ENCODE measurements at regions not wholly inside any gene's neighbourhood (a gene's known extent, or its start where the extent isn't known, plus 50 kb on each side); places are given as distances from the start of the nearest gene placed in this dataset.

GRCh38 chr11:8776209-8776608, 93.6 kb downstream of the RPL27A start:
- H3K4me3 Mint-ChIP-seq = no peak overlapping the region
- no peaks in the 10 kb centered on the region for H3K9me3 Mint-ChIP-seq
- H3K36me3 Mint-ChIP-seq = no peaks in the 10 kb centered on the region
- H3K27me3 Mint-ChIP-seq = peaks cover 11 to 32% (median 16%) of the 10 kb centered on the region in 3 donors
- H3K27ac Mint-ChIP-seq = peak overlapping the region in 1 of 6 donors; percentile 14
- H3K4me1 Mint-ChIP-seq = no peaks in the 10 kb centered on the region
- DNase-seq = no peak
- no peak for ATAC-seq (ENCODE audit: low read depth in 2 of 2)

GRCh38 chr11:8777907-8778767, 95.5 kb downstream of the RPL27A start:
- peak in 1 of 2 donors; percentile 36 for ATAC-seq (ENCODE audit: low read depth in 2 of 2)
- Mint-ChIP-seq H3K27ac (peak overlapping the region in 1 of 6 donors; percentile 31), H3K27me3 (peaks cover 20 to 27% (median 20%) of the 10 kb centered on the region in 3 donors), H3K36me3 (no peaks in the 10 kb centered on the region), H3K4me1 (no peaks in the 10 kb centered on the region), H3K9me3 (no peaks in the 10 kb centered on the region), H3K4me3 (no peak overlapping the region)
- no peak for DNase-seq

GRCh38 chr11:8779107-8779506, 96.5 kb downstream of the RPL27A start:
- ATAC-seq (ENCODE audit: low read depth in 2 of 2) (no peak), DNase-seq (no peak)
- H3K36me3 Mint-ChIP-seq = no peaks in the 10 kb centered on the region
- H3K27me3 Mint-ChIP-seq = peaks cover 20 to 34% (median 20%) of the 10 kb centered on the region in 3 donors
- H3K9me3 Mint-ChIP-seq = no peaks in the 10 kb centered on the region
- no peaks in the 10 kb centered on the region for H3K4me1 Mint-ChIP-seq
- no peak overlapping the region for H3K4me3 Mint-ChIP-seq
- H3K27ac Mint-ChIP-seq = no peak overlapping the region

- Mint-ChIP-seq H3K4me3 (no peak overlapping the region), H3K27ac (peak overlapping the region in 1 of 6 donors; percentile 17), H3K36me3 (no peaks in the 10 kb centered on the region), H3K27me3 (peaks cover 20 to 34% (median 20%) of the 10 kb centered on the region in 3 donors), H3K4me1 (no peaks in the 10 kb centered on the region), H3K9me3 (no peaks in the 10 kb centered on the region)
- DNase-seq (no peak), ATAC-seq (ENCODE audit: low read depth in 2 of 2) (no peak)
Measured at GRCh38 chr11:8779732-8780131, 97.1 kb downstream of the RPL27A start.

GRCh38 chr11:8784954-8785353, 102.4 kb downstream of the RPL27A start:
- no peak overlapping the region for H3K4me3 Mint-ChIP-seq
- no peaks in the 10 kb centered on the region for H3K36me3 Mint-ChIP-seq
- no peak overlapping the region for H3K27ac Mint-ChIP-seq
- no peak for ATAC-seq (ENCODE audit: low read depth in 2 of 2)
- no peak for DNase-seq
- no peaks in the 10 kb centered on the region for H3K9me3 Mint-ChIP-seq
- H3K4me1 Mint-ChIP-seq = peaks cover 0 to 5% (median 0%) of the 10 kb centered on the region in 3 donors
- peaks cover 16 to 24% (median 19%) of the 10 kb centered on the region in 3 donors for H3K27me3 Mint-ChIP-seq

GRCh38 chr11:8785457-8785856, 102.9 kb downstream of the RPL27A start:
- DNase-seq (no peak), ATAC-seq (ENCODE audit: low read depth in 2 of 2) (no peak)
- Mint-ChIP-seq H3K27me3 (peaks cover 11 to 19% (median 15%) of the 10 kb centered on the region in 3 donors), H3K4me1 (peaks cover 0 to 5% (median 0%) of the 10 kb centered on the region in 3 donors), H3K36me3 (no peaks in the 10 kb centered on the region), H3K4me3 (no peak overlapping the region), H3K27ac (no peak overlapping the region), H3K9me3 (no peaks in the 10 kb centered on the region)

- Mint-ChIP-seq H3K4me3 (no peak overlapping the region), H3K27ac (no peak overlapping the region), H3K27me3 (peaks cover 6 to 13% (median 11%) of the 10 kb centered on the region in 3 donors), H3K36me3 (no peaks in the 10 kb centered on the region), H3K9me3 (no peaks in the 10 kb centered on the region), H3K4me1 (peaks cover 0 to 5% (median 0%) of the 10 kb centered on the region in 3 donors)
- ATAC-seq (ENCODE audit: low read depth in 2 of 2) (no peak), DNase-seq (no peak)
Measured at GRCh38 chr11:8785998-8786397, 103.4 kb downstream of the RPL27A start.

GRCh38 chr11:8786933-8787332, 104.3 kb downstream of the RPL27A start:
- no peak for ATAC-seq (ENCODE audit: low read depth in 2 of 2)
- DNase-seq = no peak
- no peaks in the 10 kb centered on the region for H3K36me3 Mint-ChIP-seq
- no peak overlapping the region for H3K27ac Mint-ChIP-seq
- no peak overlapping the region for H3K4me3 Mint-ChIP-seq
- H3K27me3 Mint-ChIP-seq = peaks cover 0 to 8% (median 2%) of the 10 kb centered on the region in 3 donors
- H3K4me1 Mint-ChIP-seq = peaks cover 0 to 5% (median 0%) of the 10 kb centered on the region in 3 donors
- H3K9me3 Mint-ChIP-seq = no peaks in the 10 kb centered on the region

- DNase-seq = no peak
- Mint-ChIP-seq H3K27ac (no peak overlapping the region), H3K4me1 (peaks cover 0 to 5% (median 0%) of the 10 kb centered on the region in 3 donors), H3K9me3 (no peaks in the 10 kb centered on the region), H3K36me3 (no peaks in the 10 kb centered on the region), H3K4me3 (no peak overlapping the region), H3K27me3 (peaks cover 0 to 8% (median 0%) of the 10 kb centered on the region in 3 donors)
- ATAC-seq (ENCODE audit: low read depth in 2 of 2) = no peak
Measured at GRCh38 chr11:8787372-8787771, 104.8 kb downstream of the RPL27A start.

GRCh38 chr11:8788616-8789015, 106.0 kb downstream of the RPL27A start:
- peaks cover 0 to 3% (median 0%) of the 10 kb centered on the region in 3 donors for H3K27me3 Mint-ChIP-seq
- no peak overlapping the region for H3K27ac Mint-ChIP-seq
- ATAC-seq (ENCODE audit: low read depth in 2 of 2) (no peak), DNase-seq (no peak)
- no peaks in the 10 kb centered on the region for H3K9me3 Mint-ChIP-seq
- H3K4me3 Mint-ChIP-seq = peak overlapping the region in 1 of 8 donors; percentile 15
- H3K4me1 Mint-ChIP-seq = peaks cover 0 to 5% (median 0%) of the 10 kb centered on the region in 3 donors
- H3K36me3 Mint-ChIP-seq = no peaks in the 10 kb centered on the region

- Mint-ChIP-seq H3K9me3 (no peaks in the 10 kb centered on the region), H3K36me3 (no peaks in the 10 kb centered on the region), H3K27me3 (no peaks in the 10 kb centered on the region), H3K4me1 (peaks cover 0 to 5% (median 0%) of the 10 kb centered on the region in 3 donors), H3K4me3 (no peak overlapping the region), H3K27ac (peak overlapping the region in 1 of 6 donors; percentile 50)
- ATAC-seq (ENCODE audit: low read depth in 2 of 2) (no peak), DNase-seq (no peak)
Measured at GRCh38 chr11:8789864-8790263, 107.3 kb downstream of the RPL27A start.

- H3K9me3 Mint-ChIP-seq = no peaks in the 10 kb centered on the region
- no peaks in the 10 kb centered on the region for H3K36me3 Mint-ChIP-seq
- H3K4me3 Mint-ChIP-seq = no peak overlapping the region
- H3K4me1 Mint-ChIP-seq = peaks cover 0 to 5% (median 0%) of the 10 kb centered on the region in 3 donors
- DNase-seq = no peak
- no peak overlapping the region for H3K27ac Mint-ChIP-seq
- ATAC-seq (ENCODE audit: low read depth in 2 of 2) = no peak
- H3K27me3 Mint-ChIP-seq = peaks cover 0 to 4% (median 0%) of the 10 kb centered on the region in 3 donors
Measured at GRCh38 chr11:8790968-8791367, 108.4 kb downstream of the RPL27A start.

GRCh38 chr11:8792710-8793109, 110.1 kb downstream of the RPL27A start:
- peaks cover 0 to 5% (median 0%) of the 10 kb centered on the region in 3 donors for H3K4me1 Mint-ChIP-seq
- DNase-seq (no peak), ATAC-seq (ENCODE audit: low read depth in 2 of 2) (no peak)
- no peak overlapping the region for H3K4me3 Mint-ChIP-seq
- no peaks in the 10 kb centered on the region for H3K36me3 Mint-ChIP-seq
- H3K9me3 Mint-ChIP-seq = no peaks in the 10 kb centered on the region
- peaks cover 3 to 5% (median 5%) of the 10 kb centered on the region in 3 donors for H3K27me3 Mint-ChIP-seq
- no peak overlapping the region for H3K27ac Mint-ChIP-seq

- Mint-ChIP-seq H3K9me3 (no peaks in the 10 kb centered on the region), H3K4me3 (no peak overlapping the region), H3K27me3 (peaks cover 8 to 10% (median 8%) of the 10 kb centered on the region in 3 donors), H3K36me3 (no peaks in the 10 kb centered on the region), H3K27ac (no peak overlapping the region), H3K4me1 (peaks cover 0 to 4% (median 0%) of the 10 kb centered on the region in 3 donors)
- ATAC-seq (ENCODE audit: low read depth in 2 of 2) (no peak), DNase-seq (no peak)
Measured at GRCh38 chr11:8793114-8793777, 110.7 kb downstream of the RPL27A start.

All from naive B cell (primary cell).